IMR-90 (cell line): ENCODE measurements at regions not wholly inside any gene's neighbourhood (a gene's known extent, or its start where the extent isn't known, plus 50 kb on each side); places are given as distances from the start of the nearest gene placed in this dataset.

ENCODE experiments used
- BHLHE40 ChIP-seq: fragments of 150-350 bp; IDR thresholded peaks from 2 replicates; pipeline ENCODE4 v1.6.1; 2016; ENCODE audit warnings: mild to moderate bottlenecking, low read depth, low read length
- CEBPB ChIP-seq: IDR thresholded peaks from 2 replicates; pipeline ENCODE4 v1.6.1; 2012; ENCODE audit warnings: low read depth, low read length, improper control_type of control experiment
- CHD1 ChIP-seq: IDR thresholded peaks from 2 replicates; pipeline ENCODE4 v1.6.1; 2012; ENCODE audit warnings: low read depth, low read length, improper control_type of control experiment
- FOS ChIP-seq: fragments of 150-350 bp; IDR thresholded peaks from 2 replicates; pipeline ENCODE4 v1.6.1; 2016; ENCODE audit warnings: low read depth, low read length
- MAFK ChIP-seq: IDR thresholded peaks from 2 replicates; pipeline ENCODE4 v1.6.1; 2012; ENCODE audit warnings: low read depth, low read length, improper control_type of control experiment
- POLR2A ChIP-seq: IDR thresholded peaks from 2 replicates; pipeline ENCODE4 v1.6.1; 2012; ENCODE audit warnings: mild to moderate bottlenecking, low read depth, low read length
- RAD21 ChIP-seq: IDR thresholded peaks from 2 replicates; pipeline ENCODE4 v1.6.1; 2012; ENCODE audit warnings: low read length, improper control_type of control experiment
- RCOR1 ChIP-seq: IDR thresholded peaks from 2 replicates; pipeline ENCODE4 v1.6.1; 2012; ENCODE audit warnings: mild to moderate bottlenecking, low read length, improper control_type of control experiment; ENCODE audit not compliant: insufficient replicate concordance
- TF ChIP-seq, protein P1 (sequence below): conservative IDR thresholded peaks from 2 replicates; pipeline ENCODE4 v1.5.1; 2012; ENCODE audit warnings: mild to moderate bottlenecking, low read depth, low read length, improper control_type of control experiment
- TF ChIP-seq, protein P2 (sequence below): fragments of 150-350 bp; IDR thresholded peaks from 2 replicates; pipeline ENCODE4 v1.6.1; 2017; ENCODE audit warnings: mild to moderate bottlenecking, antibody characterized with exemption, low read length, low read depth

GRCh38 chr21:23016617-23017016, 2018.4 kb downstream of the NCAM2 start:
- TF ChIP-seq, protein P1, sequence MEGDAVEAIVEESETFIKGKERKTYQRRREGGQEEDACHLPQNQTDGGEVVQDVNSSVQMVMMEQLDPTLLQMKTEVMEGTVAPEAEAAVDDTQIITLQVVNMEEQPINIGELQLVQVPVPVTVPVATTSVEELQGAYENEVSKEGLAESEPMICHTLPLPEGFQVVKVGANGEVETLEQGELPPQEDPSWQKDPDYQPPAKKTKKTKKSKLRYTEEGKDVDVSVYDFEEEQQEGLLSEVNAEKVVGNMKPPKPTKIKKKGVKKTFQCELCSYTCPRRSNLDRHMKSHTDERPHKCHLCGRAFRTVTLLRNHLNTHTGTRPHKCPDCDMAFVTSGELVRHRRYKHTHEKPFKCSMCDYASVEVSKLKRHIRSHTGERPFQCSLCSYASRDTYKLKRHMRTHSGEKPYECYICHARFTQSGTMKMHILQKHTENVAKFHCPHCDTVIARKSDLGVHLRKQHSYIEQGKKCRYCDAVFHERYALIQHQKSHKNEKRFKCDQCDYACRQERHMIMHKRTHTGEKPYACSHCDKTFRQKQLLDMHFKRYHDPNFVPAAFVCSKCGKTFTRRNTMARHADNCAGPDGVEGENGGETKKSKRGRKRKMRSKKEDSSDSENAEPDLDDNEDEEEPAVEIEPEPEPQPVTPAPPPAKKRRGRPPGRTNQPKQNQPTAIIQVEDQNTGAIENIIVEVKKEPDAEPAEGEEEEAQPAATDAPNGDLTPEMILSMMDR = no peak
- no peak for TF ChIP-seq CEBPB
- TF ChIP-seq POLR2A = no peak
- no peak for TF ChIP-seq RCOR1
- TF ChIP-seq, protein P2, sequence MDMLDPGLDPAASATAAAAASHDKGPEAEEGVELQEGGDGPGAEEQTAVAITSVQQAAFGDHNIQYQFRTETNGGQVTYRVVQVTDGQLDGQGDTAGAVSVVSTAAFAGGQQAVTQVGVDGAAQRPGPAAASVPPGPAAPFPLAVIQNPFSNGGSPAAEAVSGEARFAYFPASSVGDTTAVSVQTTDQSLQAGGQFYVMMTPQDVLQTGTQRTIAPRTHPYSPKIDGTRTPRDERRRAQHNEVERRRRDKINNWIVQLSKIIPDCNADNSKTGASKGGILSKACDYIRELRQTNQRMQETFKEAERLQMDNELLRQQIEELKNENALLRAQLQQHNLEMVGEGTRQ = no peak
- no peak for TF ChIP-seq RAD21
- TF ChIP-seq CHD1 = no peak
- TF ChIP-seq BHLHE40 = no peak
- TF ChIP-seq FOS = no peak
- no peak for TF ChIP-seq MAFK
